ENCODE measurements at regions not wholly inside any gene's neighbourhood (a gene's known extent, or its start where the extent isn't known, plus 50 kb on each side); places are given as distances from the start of the nearest gene placed in this dataset.

GRCh38 chr3:159859424-159859823 is 129.2 kb upstream of the IL12A start:
- Histone ChIP-seq H3K36me3 (ENCODE audit: control insufficient read depth in 2 of 2, extremely low read depth in 1 of 2, insufficient read depth in 2 of 2, low read length in 2 of 2) (no peaks in the 10 kb centered on the region), H3K79me2 (ENCODE audit: control insufficient read depth, insufficient read depth, low read length) (peaks cover 69% of the 10 kb centered on the region), H3K27ac (ENCODE audit: control insufficient read depth, insufficient read depth, low read length) (no peak overlapping the region), H3K27me3 (ENCODE audit: control insufficient read depth, extremely low read depth, insufficient read depth, low read length) (no peaks in the 10 kb centered on the region), H2AFZ (ENCODE audit: control insufficient read depth, low read length) (no peak overlapping the region), H4K20me1 (ENCODE audit: control insufficient read depth, extremely low read depth, insufficient read depth, low read length) (no peaks in the 10 kb centered on the region), H3K4me3 (ENCODE audit: control insufficient read depth in 2 of 3, extremely low read depth in 1 of 3, insufficient read depth in 2 of 3, low read depth in 1 of 3, low read length in 3 of 3) (no peak overlapping the region), H3K9me1 (ENCODE audit: control insufficient read depth, extremely low read depth, insufficient read depth, low read length) (peaks cover 4% of the 10 kb centered on the region), H3K9ac (ENCODE audit: control insufficient read depth, extremely low read depth, insufficient read depth, low read length) (no peak overlapping the region), H3K4me2 (ENCODE audit: control insufficient read depth, extremely low read depth, insufficient read depth, low read depth, low read length) (peak overlapping the region; percentile 33), H3K4me1 (ENCODE audit: control insufficient read depth, extremely low read depth, insufficient read depth, low read length) (peaks cover 52% of the 10 kb centered on the region), H3K9me3 (ENCODE audit: control insufficient read depth, low read depth, low read length) (no peaks in the 10 kb centered on the region)
- dilution Hi-C loops (cut with MboI; ENCODE audit: extremely low pct_ligation_motif_present, low sequenced_read_pairs) = no loop called here
- DNase-seq (ENCODE audit: low read depth, low spot score) (no peak), FAIRE-seq (peak; percentile 9)
- TF ChIP-seq CTCF (optimal IDR thresholded peaks at IDR 0.05 in 1 of 3, IDR thresholded peaks at IDR 0.05 in 1 of 3, conservative IDR thresholded peaks at IDR 0.05 in 1 of 3; ENCODE audit: extremely low read depth in 1 of 3, insufficient read depth in 2 of 3, low read length in 3 of 3) (no peak), EZH2 (IDR thresholded peaks at IDR 0.05; ENCODE audit: low read length) (no peak)

- dilution Hi-C loops (cut with MboI; ENCODE audit: extremely low pct_ligation_motif_present, low sequenced_read_pairs) = no loop called here
- Histone ChIP-seq H3K4me1 (ENCODE audit: control insufficient read depth, extremely low read depth, insufficient read depth, low read length) (peaks cover 48% of the 10 kb centered on the region), H3K79me2 (ENCODE audit: control insufficient read depth, insufficient read depth, low read length) (peaks cover 72% of the 10 kb centered on the region)
Measured at GRCh38 chr3:159859836-159860235, 128.8 kb upstream of the IL12A start.

More at GRCh38 chr3:159859836-159860235, 128.8 kb upstream of the IL12A start:
- peak overlapping the region; percentile 33 for H3K4me2 ChIP-seq (ENCODE audit: control insufficient read depth, extremely low read depth, insufficient read depth, low read depth, low read length)
- no peak for TF ChIP-seq CTCF (optimal IDR thresholded peaks at IDR 0.05 in 1 of 3, IDR thresholded peaks at IDR 0.05 in 1 of 3, conservative IDR thresholded peaks at IDR 0.05 in 1 of 3; ENCODE audit: extremely low read depth in 1 of 3, insufficient read depth in 2 of 3, low read length in 3 of 3)
- TF ChIP-seq EZH2 (IDR thresholded peaks at IDR 0.05; ENCODE audit: low read length) = no peak
- H3K36me3 ChIP-seq (ENCODE audit: control insufficient read depth in 2 of 2, extremely low read depth in 1 of 2, insufficient read depth in 2 of 2, low read length in 2 of 2) = no peaks in the 10 kb centered on the region
- H3K27ac ChIP-seq (ENCODE audit: control insufficient read depth, insufficient read depth, low read length) = no peak overlapping the region
- no peak overlapping the region for H3K9ac ChIP-seq (ENCODE audit: control insufficient read depth, extremely low read depth, insufficient read depth, low read length)
- H3K9me1 ChIP-seq (ENCODE audit: control insufficient read depth, extremely low read depth, insufficient read depth, low read length) = peaks cover 4% of the 10 kb centered on the region
- no peak overlapping the region for H2AFZ ChIP-seq (ENCODE audit: control insufficient read depth, low read length)
- H4K20me1 ChIP-seq (ENCODE audit: control insufficient read depth, extremely low read depth, insufficient read depth, low read length) = no peaks in the 10 kb centered on the region
- no peak overlapping the region for H3K4me3 ChIP-seq (ENCODE audit: control insufficient read depth in 2 of 3, extremely low read depth in 1 of 3, insufficient read depth in 2 of 3, low read depth in 1 of 3, low read length in 3 of 3)
- no peaks in the 10 kb centered on the region for H3K9me3 ChIP-seq (ENCODE audit: control insufficient read depth, low read depth, low read length)
- peak; percentile 23 for FAIRE-seq
- DNase-seq (ENCODE audit: low read depth, low spot score) = no peak
- no peaks in the 10 kb centered on the region for H3K27me3 ChIP-seq (ENCODE audit: control insufficient read depth, extremely low read depth, insufficient read depth, low read length)
